Pancreas (tissue), 10 donors: ENCODE measurements at regions not wholly inside any gene's neighbourhood (a gene's known extent, or its start where the extent isn't known, plus 50 kb on each side); places are given as distances from the start of the nearest gene placed in this dataset.

Experiments used
- ATAC-seq, 4 donors: fragments of 200-7000 bp; cut with Tn5 transposase; one replicate each; pipeline versions ENCODE4 v1.8.0 to v1.9.1; 2020; ENCODE audit warnings: mild to moderate bottlenecking in 4 of 4, moderate library complexity in 4 of 4
- DNase-seq, 6 donors: peaks; one replicate each; pipeline ENCODE4 v3.0.0-alpha.2; 2020
- FAIRE-seq: peaks from 2 replicates; lab custom pipeline; 2012; peaks lifted over from hg19 to GRCh38; lab: Jason Lieb, UNC
- H3K27ac ChIP-seq, 4 donors: fragments of 200-600 bp; sonication (generic); 1 replicate in 3 of 4; 2 replicates in 1 of 4; pipeline versions ENCODE4 v1.5.0 to v1.8.0; 2020
- H3K27me3 ChIP-seq, 4 donors: fragments of 200-600 bp; one replicate each; pipeline ENCODE4 v1.8.0; 2021
- H3K36me3 ChIP-seq, 3 donors: fragments of 200-600 bp; sonication (generic) in 1 of 3; one replicate each; pipeline versions ENCODE4 v1.5.0 to v1.8.0; 2020 to 2021
- H3K4me1 ChIP-seq, 3 donors: fragments of 200-600 bp; one replicate each; pipeline ENCODE4 v1.8.0; 2021
- H3K4me3 ChIP-seq, 4 donors: fragments of 200-600 bp; sonication (generic) in 2 of 4; one replicate each; pipeline versions ENCODE4 v1.5.0 to v1.8.0; 2020 to 2021
- H3K9me3 ChIP-seq, 4 donors: fragments of 200-600 bp; one replicate each; pipeline ENCODE4 v1.8.0; 2021
- WGBS, 2 donors: extraction: QIAGEN DNeasy Blood & Tissue Kit; methylation state at CpG; one replicate each; pipeline ENCODE4 v1.1.7; 2013; 5-methylcytosine and 5-hydroxymethylcytosine counted together
- intact Hi-C, 3 donors: fragments of 100-400 bp; cut with DNase I; formaldehyde crosslinking; loops; one replicate each; pipeline versions ENCODE4 v1.11.1 to v1.14.2; 2022
- TF ChIP-seq, protein P1 (sequence below), 4 donors: fragments of 200-600 bp; sonication (generic) in 3 of 4; IDR thresholded peaks; one replicate each; pipeline versions ENCODE4 v1.5.0 to v1.8.0; 2021; ENCODE audit warnings: antibody characterized with exemption in 4 of 4
- donor health status: healthy with polysubstance abuse.
- donor health status: DM: no; HTN: no; CAD: no; lungs with moderate emphysema.
- donor health status: DM: no; HTN: no; CAD: no.
- donor health status: control.
- donor health status: control.
- donor health status: Bipolar disorder and iron deficiency.
- donor health status: DM: yes; HTN: yes; CAD: no.
- donor health status: DM: no; HTN: no; CAD: no.
- donor health status: DM: no; HTN: no; CAD: no.
- donor health status: DM: yes; HTN: yes; CAD: no.

GRCh38 chr1:177631770-177632169 is 338.1 kb downstream of the SEC16B start:
- Histone ChIP-seq H3K36me3 (no peaks in the 10 kb centered on the region), H3K4me1 (no peaks in the 10 kb centered on the region), H3K27me3 (no peaks in the 10 kb centered on the region), H3K9me3 (no peaks in the 10 kb centered on the region), H3K27ac (no peak overlapping the region), H3K4me3 (no peak overlapping the region)
- 69 to 70% methylated on average over 2 of the region's 2 CpGs for WGBS, 2 donors
- DNase-seq (no peak), FAIRE-seq (no peak), ATAC-seq (no peak)
- TF ChIP-seq, protein P1, sequence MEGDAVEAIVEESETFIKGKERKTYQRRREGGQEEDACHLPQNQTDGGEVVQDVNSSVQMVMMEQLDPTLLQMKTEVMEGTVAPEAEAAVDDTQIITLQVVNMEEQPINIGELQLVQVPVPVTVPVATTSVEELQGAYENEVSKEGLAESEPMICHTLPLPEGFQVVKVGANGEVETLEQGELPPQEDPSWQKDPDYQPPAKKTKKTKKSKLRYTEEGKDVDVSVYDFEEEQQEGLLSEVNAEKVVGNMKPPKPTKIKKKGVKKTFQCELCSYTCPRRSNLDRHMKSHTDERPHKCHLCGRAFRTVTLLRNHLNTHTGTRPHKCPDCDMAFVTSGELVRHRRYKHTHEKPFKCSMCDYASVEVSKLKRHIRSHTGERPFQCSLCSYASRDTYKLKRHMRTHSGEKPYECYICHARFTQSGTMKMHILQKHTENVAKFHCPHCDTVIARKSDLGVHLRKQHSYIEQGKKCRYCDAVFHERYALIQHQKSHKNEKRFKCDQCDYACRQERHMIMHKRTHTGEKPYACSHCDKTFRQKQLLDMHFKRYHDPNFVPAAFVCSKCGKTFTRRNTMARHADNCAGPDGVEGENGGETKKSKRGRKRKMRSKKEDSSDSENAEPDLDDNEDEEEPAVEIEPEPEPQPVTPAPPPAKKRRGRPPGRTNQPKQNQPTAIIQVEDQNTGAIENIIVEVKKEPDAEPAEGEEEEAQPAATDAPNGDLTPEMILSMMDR (IDR thresholded peaks at IDR 0.05) = no peak
- intact Hi-C loops = no loop called here

GRCh38 chr1:177629526-177629925 is 340.3 kb downstream of the SEC16B start:
- TF ChIP-seq, protein P1 (IDR thresholded peaks at IDR 0.05) = no peak
- H3K27me3 ChIP-seq = no peaks in the 10 kb centered on the region
- no peaks in the 10 kb centered on the region for H3K9me3 ChIP-seq
- intact Hi-C loops = no loop called here
- FAIRE-seq (no peak), ATAC-seq (no peak), DNase-seq (no peak)
- no peaks in the 10 kb centered on the region for H3K36me3 ChIP-seq
- no peak overlapping the region for H3K4me3 ChIP-seq
- no peaks in the 10 kb centered on the region for H3K4me1 ChIP-seq
- 42 to 55% methylated on average over 1 of the region's 1 CpG for WGBS, 2 donors
- no peak overlapping the region for H3K27ac ChIP-seq

- H3K9me3 ChIP-seq = no peaks in the 10 kb centered on the region
- FAIRE-seq = no peak
- TF ChIP-seq, protein P1 (IDR thresholded peaks at IDR 0.05) = no peak
- H3K27ac ChIP-seq = no peak overlapping the region
- ATAC-seq = no peak
- no peaks in the 10 kb centered on the region for H3K36me3 ChIP-seq
- H3K27me3 ChIP-seq = no peaks in the 10 kb centered on the region
- 80 to 81% methylated on average over 4 of the region's 4 CpGs for WGBS, 2 donors
- DNase-seq = no peak
- intact Hi-C loops = no loop called here
- no peak overlapping the region for H3K4me3 ChIP-seq
- no peaks in the 10 kb centered on the region for H3K4me1 ChIP-seq
Observed at GRCh38 chr1:177627148-177627910, 342.5 kb downstream of the SEC16B start.

DNA sequence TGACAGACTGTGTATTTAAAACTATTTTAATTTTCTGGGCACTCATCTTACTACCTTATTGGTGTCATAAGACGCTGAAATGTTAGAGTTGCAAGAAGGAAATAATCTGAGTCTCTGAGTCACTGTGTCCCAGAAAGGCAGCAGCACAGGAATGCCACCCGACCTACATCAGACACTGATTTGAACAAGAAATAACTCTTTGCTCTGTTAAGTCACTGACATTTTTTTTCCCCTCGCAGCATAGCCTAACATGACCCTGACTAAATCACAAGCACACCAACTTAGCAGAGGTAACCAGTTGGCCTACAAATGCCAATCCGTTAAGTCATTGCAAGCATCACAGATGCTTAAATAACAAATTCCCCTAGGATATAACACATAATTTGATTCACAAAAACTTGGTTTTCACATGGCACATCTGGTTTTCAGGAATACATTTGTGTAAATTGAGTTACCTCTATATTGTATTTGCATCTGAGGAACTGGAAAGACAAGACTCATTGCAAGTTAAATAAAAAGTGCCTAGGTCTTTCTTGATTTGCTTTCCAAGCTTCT is 349.1 kb downstream of the SEC16B start:
- Histone ChIP-seq H3K4me1 (no peaks in the 10 kb centered on the region), H3K27me3 (no peaks in the 10 kb centered on the region), H3K27ac (no peak overlapping the region), H3K9me3 (no peaks in the 10 kb centered on the region), H3K4me3 (no peak overlapping the region), H3K36me3 (no peaks in the 10 kb centered on the region)
- 58 to 61% methylated on average over 4 of the region's 4 CpGs for WGBS, 2 donors
- TF ChIP-seq, protein P1 (IDR thresholded peaks at IDR 0.05) = no peak
- FAIRE-seq (no peak), ATAC-seq (no peak), DNase-seq (no peak)
- intact Hi-C loops = no loop called here

DNA sequence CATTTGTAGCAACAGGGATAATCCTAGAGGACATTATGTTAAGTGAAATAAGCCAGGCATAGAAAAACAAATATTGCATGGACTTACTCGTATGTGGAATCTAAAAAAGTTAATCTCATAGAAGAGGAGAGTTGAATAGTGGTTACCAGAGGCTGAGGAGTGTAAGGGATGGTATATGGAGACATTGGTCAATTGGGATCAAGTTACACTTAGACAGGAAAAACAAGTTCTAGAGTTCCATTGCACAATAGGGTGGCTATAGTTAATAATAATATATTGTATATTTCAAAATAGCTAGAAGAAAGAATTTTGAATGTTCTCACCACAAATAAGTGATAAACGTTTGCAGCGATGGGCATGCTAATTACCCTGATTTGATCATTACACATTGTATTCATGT is 354.6 kb downstream of the SEC16B start:
- WGBS, 2 donors = 54 to 55% methylated on average over 3 of the region's 3 CpGs
- FAIRE-seq = no peak

More for the DNA sequence above, 354.6 kb downstream of the SEC16B start:
- no peaks in the 10 kb centered on the region for H3K27me3 ChIP-seq
- no peak overlapping the region for H3K27ac ChIP-seq
- intact Hi-C loops = no loop called here
- H3K4me3 ChIP-seq = no peak overlapping the region
- DNase-seq (no peak), ATAC-seq (no peak)
- H3K4me1 ChIP-seq = no peaks in the 10 kb centered on the region
- no peaks in the 10 kb centered on the region for H3K36me3 ChIP-seq
- TF ChIP-seq, protein P1 (IDR thresholded peaks at IDR 0.05) = no peak
- no peaks in the 10 kb centered on the region for H3K9me3 ChIP-seq
